GM12878 (cell line): ENCODE measurements at regions not wholly inside any gene's neighbourhood (a gene's known extent, or its start where the extent isn't known, plus 50 kb on each side); places are given as distances from the start of the nearest gene placed in this dataset.

Source experiments
- ATAC-seq: fragments of 200-7000 bp; cut with Tn5 transposase; 3 replicates; pipeline ENCODE4 v1.9.1; 2020; ENCODE audit warnings: mild to moderate bottlenecking, moderate library complexity
- BruUV-seq: library from RNA; stranded (reverse); fragments of 400-500 nt; replicated peaks from 2 replicates; lab custom pipeline; 2021; lab: Mats Ljungman, UMichigan
- CTCF ChIA-PET: fragments of 300-600 bp; sonication (Branson Sonifier 250); formaldehyde crosslinking; extraction: SDS; loops from one replicate; lab custom pipeline; 2021; ENCODE audit warnings: inconsistent platforms; lab: Yijun Ruan, JAX
- POLR2A ChIA-PET: fragments of 350-600 bp; formaldehyde crosslinking; extraction: SDS; loops from one replicate; lab custom pipeline; 2021; ENCODE audit warnings: inconsistent platforms; lab: Charles Lee
- RAD21 ChIA-PET: fragments of 300-600 bp; sonication (Branson Sonifier 250); formaldehyde crosslinking; loops from one replicate; lab custom pipeline; 2023; ENCODE audit warnings: antibody characterized with exemption; ENCODE audit not compliant: unreplicated experiment; lab: Charles Lee
- SMC1A ChIA-PET: fragments of 300-600 bp; sonication (Branson Sonifier 250); formaldehyde crosslinking; loops from one replicate; lab custom pipeline; 2023; ENCODE audit not compliant: unreplicated experiment, uncharacterized antibody; lab: Charles Lee
- DNase-seq: peaks from one replicate; pipeline ENCODE4 v3.0.0-alpha.2; 2011; ENCODE audit warnings: low read depth, low spot score
- FAIRE-seq: peaks from 3 replicates; lab custom pipeline; 2011; peaks lifted over from hg19 to GRCh38; lab: Jason Lieb, UNC
- H2AFZ ChIP-seq: 2 replicates; pipeline ENCODE4 v1.6.0; 2011; ENCODE audit warnings: low read depth, low read length, control low read depth; ENCODE audit not compliant: control insufficient read depth
- H3K27ac ChIP-seq: 2 replicates; pipeline ENCODE4 v1.5.1; 2011; ENCODE audit warnings: control low read depth; ENCODE audit not compliant: control insufficient read depth, insufficient read depth
- H3K27me3 ChIP-seq, 2 experiments: replicated peaks in 1 of 2; 2 replicates each; pipeline versions ENCODE4 v1.6.0 to v1.6.1; 2011; ENCODE audit warnings: low read length in 1 of 2; ENCODE audit not compliant: control insufficient read depth in 2 of 2, insufficient read depth in 2 of 2
- H3K36me3 ChIP-seq, 2 experiments: 2 replicates each; pipeline ENCODE4 v1.5.1; 2011; ENCODE audit warnings: low read length in 1 of 2; ENCODE audit not compliant: control insufficient read depth in 2 of 2, insufficient read depth in 2 of 2
- H3K4me1 ChIP-seq: 2 replicates; pipeline ENCODE4 v1.6.1; 2011; ENCODE audit warnings: mild to moderate bottlenecking, low read length, moderate library complexity, mixed read lengths; ENCODE audit not compliant: control insufficient read depth, insufficient read depth
- H3K4me2 ChIP-seq: 2 replicates; pipeline ENCODE4 v1.6.0; 2011; ENCODE audit warnings: control low read depth; ENCODE audit not compliant: control insufficient read depth, insufficient read depth
- H3K4me3 ChIP-seq: fragments of 200-600 bp; sonication (generic); 2 replicates; pipeline ENCODE4 v1.5.1; 2016
- H3K79me2 ChIP-seq: 2 replicates; pipeline ENCODE4 v1.6.0; 2011; ENCODE audit warnings: low read length; ENCODE audit not compliant: control insufficient read depth, insufficient read depth
- H3K9ac ChIP-seq: 2 replicates; pipeline ENCODE4 v1.8.0; 2011; ENCODE audit warnings: low read length, control low read depth, mixed read lengths; ENCODE audit not compliant: control insufficient read depth, insufficient read depth
- H3K9me3 ChIP-seq: replicated peaks from 3 replicates; pipeline ENCODE4 v1.5.1; 2011; ENCODE audit warnings: mild to moderate bottlenecking, low read length; ENCODE audit not compliant: control insufficient read depth, insufficient read depth
- H4K20me1 ChIP-seq: 2 replicates; pipeline ENCODE4 v1.6.0; 2011; ENCODE audit not compliant: control insufficient read depth, insufficient read depth
- BACH1 ChIP-seq: fragments of 450-650 bp; IDR thresholded peaks from 2 replicates; pipeline ENCODE4 v1.6.1; 2017; ENCODE audit warnings: mild to moderate bottlenecking, borderline replicate concordance
- MEF2B ChIP-seq: fragments of 450-650 bp; IDR thresholded peaks from 2 replicates; pipeline ENCODE4 v1.6.1; 2018; ENCODE audit warnings: mild to moderate bottlenecking, moderate library complexity; ENCODE audit not compliant: partially characterized antibody, poor library complexity, severe bottlenecking
- RCOR1 ChIP-seq: conservative IDR thresholded peaks from 2 replicates; pipeline ENCODE4 v1.6.1; 2012; ENCODE audit warnings: low read depth, low read length, improper control_type of control experiment
- SMARCA5 ChIP-seq: fragments of 450-650 bp; IDR thresholded peaks from 2 replicates; pipeline ENCODE4 v1.6.1; 2017; ENCODE audit warnings: mild to moderate bottlenecking
- TAF1 ChIP-seq: IDR thresholded peaks from 2 replicates; pipeline ENCODE4 v1.6.1; 2011; ENCODE audit warnings: mild to moderate bottlenecking, low read depth, low read length, borderline replicate concordance
- TCF12 ChIP-seq: IDR thresholded peaks from 2 replicates; pipeline ENCODE4 v1.6.1; 2011; ENCODE audit warnings: low read depth, mild to moderate bottlenecking, low read length
- ZBTB33 ChIP-seq: fragments of 450-650 bp; IDR thresholded peaks from 2 replicates; pipeline ENCODE4 v1.6.1; 2017; ENCODE audit warnings: mild to moderate bottlenecking
- WGBS: methylation state at CpG from one replicate; pipeline ENCODE4 v1.1.6; 2016; ENCODE audit warnings: low lambda C conversion rate; ENCODE audit not compliant: insufficient replicate concordance, insufficient coverage; ENCODE audit errors: missing lambda C conversion rate; 5-methylcytosine and 5-hydroxymethylcytosine counted together
- in situ Hi-C: fragments of 300-500 bp; cut with MboI; formaldehyde crosslinking; loops from 9 replicates; pipeline ENCODE4 v1.14.3; 2018; ENCODE audit warnings: mixed read lengths
- intact Hi-C: fragments of 100-400 bp; cut with micrococcal nuclease; formaldehyde crosslinking; loops from one replicate; pipeline ENCODE4 v1.14.2; 2022; ENCODE audit not compliant: unreplicated experiment

DNA sequence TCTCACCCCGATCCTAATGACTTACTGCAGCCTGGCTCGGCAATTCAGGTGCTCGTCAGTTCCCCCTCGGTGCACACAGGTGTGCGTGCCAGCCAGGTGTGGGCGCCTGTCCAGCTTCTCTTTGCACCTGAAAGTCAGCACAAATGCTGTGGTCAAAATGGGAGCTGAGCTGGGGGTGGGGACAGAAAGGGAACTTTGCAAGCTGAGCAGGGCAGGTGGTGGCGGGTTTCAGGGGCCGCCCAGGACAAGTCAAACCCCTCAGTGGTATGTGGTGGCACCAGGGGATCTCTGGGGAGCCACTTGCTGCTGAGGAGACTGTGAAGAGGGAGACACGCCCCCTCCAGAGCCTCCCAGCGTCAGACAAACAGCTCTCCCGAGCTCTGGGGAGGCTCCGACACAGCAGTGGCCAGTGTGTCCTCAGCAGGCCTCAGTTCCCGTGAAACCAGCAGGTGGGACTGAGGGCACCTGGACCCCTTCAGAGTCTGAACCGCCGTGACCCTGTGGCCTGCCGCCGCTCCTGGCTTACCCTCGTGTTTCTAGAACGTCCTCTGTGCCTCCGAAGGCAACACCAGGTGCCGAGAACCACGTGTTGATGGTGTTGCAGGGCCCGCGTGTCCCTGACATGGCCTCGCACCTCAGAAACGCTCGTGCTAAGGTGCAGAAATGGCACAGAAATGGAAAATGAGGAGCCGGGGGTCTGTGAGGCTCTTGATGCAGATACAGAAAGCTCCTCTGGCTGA is 233.5 kb upstream of the TNRC6C start (continued):
- peak; percentile 78 for TF ChIP-seq TCF12
- TF ChIP-seq MEF2B, result peak; percentile 43
- TF ChIP-seq, all 136 proteins: peak for 5

DNA sequence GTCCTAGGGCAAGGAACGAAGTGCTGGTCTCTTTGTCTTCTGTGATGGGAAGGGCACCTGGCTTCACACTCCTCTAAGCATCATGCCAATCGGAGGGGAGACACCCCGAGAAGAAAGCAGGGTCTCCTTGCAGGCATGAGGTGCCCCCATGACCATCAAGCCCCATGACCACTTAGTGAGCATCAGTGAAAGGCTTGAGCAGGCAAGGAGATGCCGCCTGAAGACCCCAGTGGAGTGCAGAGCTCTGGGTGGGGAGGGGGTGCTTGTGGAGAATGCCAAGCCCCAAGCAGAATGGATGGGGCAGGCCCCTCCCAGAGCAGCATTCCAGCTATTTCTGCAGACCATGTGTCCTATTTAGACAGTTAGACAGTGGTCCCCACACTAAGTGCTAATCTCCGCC is 232.7 kb upstream of the TNRC6C start:
- intact Hi-C loops, result no loop called here
- 15% methylated on average over 5 of the region's 5 CpGs for WGBS
- Histone ChIP-seq H3K27ac (no peak overlapping the region), H4K20me1 (no peaks in the 10 kb centered on the region; the same call in 1 of the 2 replicates), H3K27me3 (no peaks in the 10 kb centered on the region), H3K79me2 (no peaks in the 10 kb centered on the region), H3K4me2 (no peak overlapping the region), H2AFZ (no peak overlapping the region), H3K36me3 (no peaks in the 10 kb centered on the region), H3K9ac (no peak overlapping the region), H3K4me1 (no peaks in the 10 kb centered on the region), H3K4me3 (no peak overlapping the region), H3K9me3 (no peaks in the 10 kb centered on the region)
- in situ Hi-C loops, result no loop called here
- POLR2A ChIA-PET, result no interaction called here
- ATAC-seq, result no peak
- SMC1A ChIA-PET, result interaction anchor here (1.1 kb wide), 1 partner anchor 36 kb away, joined by 3 read pairs; no protein-coding TSS in a partner anchor
- DNase-seq, result no peak
- BruUV-seq, result no TSS peak
- TF ChIP-seq RCOR1, result no peak
- no peak for TF ChIP-seq ZBTB33
- TF ChIP-seq SMARCA5, result no peak
- no peak for TF ChIP-seq TAF1
- no peak for TF ChIP-seq TCF12
- no peak for TF ChIP-seq BACH1
- CTCF ChIA-PET, result no interaction called here
- no peak for FAIRE-seq
- RAD21 ChIA-PET, result no interaction called here
